DMS153 treated with DMSO at 0.1 percent for 48 hours (cell line): ENCODE measurements at regions not wholly inside any gene's neighbourhood (a gene's known extent, or its start where the extent isn't known, plus 50 kb on each side); places are given as distances from the start of the nearest gene placed in this dataset.

ENCODE experiments used
- DNase-seq: peaks from one replicate; lab custom pipeline; 2025; ENCODE audit not compliant: unreplicated experiment; lab: John Stamatoyannopoulos, UW

DNA sequence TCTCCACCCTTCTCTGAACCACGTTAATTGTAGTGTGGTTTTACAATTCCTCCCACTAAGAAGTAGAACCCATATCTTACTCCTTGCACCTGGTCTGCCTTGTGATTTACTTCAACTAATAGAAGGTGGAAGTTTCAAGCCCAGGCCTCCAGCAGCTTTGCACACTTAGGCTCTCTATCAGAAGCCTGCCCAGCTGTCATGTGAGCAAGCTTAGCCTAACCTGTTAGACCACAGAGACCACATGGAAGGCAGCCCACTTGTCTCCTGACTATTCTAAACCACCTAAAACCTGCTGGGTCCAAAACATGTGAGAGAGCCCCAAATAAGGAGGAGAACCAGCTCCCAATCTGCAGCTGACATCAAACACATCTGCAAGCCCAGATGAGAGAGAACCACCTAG is 127.6 kb upstream of the BTBD3 start:
- DNase-seq, result no peak

DNA sequence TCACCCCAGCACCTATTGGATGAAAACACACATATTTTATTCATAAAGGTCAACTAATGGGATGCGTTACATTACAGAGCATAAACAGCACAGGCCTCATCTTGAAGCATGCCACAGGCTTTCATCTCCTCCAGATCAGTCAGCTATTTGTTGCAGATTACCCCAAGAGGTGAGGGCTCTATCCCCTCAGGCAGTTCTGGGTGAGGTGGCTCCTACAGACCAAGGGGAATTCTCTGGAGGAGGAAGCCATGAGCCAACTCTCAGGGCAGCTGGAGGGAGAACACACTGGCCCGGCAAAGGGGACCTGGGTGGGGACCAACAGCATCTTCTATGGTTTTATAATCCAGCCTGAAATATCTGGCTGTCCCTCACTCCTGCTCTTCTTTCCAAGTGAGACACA is 126.4 kb upstream of the BTBD3 start:
- no peak for DNase-seq

DNA sequence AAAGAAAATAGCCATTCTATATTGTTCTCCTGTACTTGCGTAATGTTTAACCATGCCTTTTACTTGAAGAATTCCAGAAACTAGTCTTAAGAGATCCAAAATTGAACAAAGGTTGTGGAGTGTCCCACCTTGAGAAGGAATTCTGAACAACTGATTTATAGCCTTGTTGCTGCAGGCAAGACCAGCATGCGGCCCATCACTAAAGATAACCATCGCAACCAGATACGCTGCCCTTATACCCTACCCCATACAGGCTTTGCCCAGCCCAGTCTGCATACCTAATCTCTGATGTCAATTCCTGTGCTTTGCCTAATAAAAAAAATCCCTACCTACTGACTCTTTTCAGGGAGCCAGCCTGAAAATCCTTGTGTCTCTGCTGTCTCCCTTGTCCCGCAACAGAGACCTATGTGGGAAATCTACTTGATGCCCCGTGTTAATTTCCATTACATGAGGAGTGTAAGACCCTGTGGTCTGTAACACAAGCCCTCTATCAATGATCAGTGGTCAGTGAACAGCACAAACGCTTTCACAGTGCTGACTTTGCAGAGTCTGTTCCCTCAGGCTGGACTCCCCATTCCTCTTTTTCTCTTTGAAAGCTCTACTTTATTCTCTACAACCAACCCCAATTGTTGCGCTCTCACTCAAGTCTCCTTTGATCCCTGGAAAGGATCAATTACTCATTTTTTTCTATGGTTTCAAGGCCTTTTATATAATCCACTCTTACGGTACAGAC is 125.7 kb upstream of the BTBD3 start:
- DNase-seq, result no peak

DNA sequence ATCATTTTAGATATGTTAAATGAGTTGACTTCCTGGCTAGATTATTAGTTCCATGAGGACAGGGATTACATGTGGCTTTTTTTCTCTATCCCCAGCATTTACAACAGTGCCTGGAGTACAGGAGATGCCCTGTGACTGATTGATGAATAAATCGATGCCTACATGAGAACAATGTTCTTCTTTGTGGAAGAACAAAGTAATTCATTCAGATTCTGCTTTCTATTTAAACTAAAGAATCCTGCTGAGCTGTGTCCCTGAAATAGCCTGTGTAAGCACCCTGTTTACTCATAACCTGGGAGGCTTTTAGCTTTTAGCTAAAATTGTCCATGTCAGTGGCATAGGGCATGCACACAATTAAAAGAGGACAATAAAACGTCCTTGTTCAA is 125.1 kb upstream of the BTBD3 start:
- DNase-seq, result no peak

DNA sequence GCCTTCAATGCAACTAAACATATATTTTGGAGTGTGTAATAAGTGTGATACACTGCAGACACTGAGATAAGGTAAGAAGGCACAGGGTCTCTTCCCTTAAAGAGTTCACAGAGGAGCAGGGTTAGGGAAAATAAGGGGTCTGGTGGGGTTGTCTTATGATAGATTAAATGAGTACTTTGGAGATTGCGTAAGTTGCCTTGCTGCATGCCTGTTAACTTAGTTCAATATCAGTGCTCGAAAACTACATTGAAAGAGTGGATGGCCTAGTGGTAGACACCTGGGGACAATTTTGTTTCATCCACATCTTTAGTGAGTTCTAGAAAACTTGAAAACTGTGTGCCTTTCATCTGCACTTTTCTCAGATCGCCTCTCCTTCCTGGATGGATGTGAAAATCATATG is 123.2 kb upstream of the BTBD3 start:
- DNase-seq, result no peak

DNA sequence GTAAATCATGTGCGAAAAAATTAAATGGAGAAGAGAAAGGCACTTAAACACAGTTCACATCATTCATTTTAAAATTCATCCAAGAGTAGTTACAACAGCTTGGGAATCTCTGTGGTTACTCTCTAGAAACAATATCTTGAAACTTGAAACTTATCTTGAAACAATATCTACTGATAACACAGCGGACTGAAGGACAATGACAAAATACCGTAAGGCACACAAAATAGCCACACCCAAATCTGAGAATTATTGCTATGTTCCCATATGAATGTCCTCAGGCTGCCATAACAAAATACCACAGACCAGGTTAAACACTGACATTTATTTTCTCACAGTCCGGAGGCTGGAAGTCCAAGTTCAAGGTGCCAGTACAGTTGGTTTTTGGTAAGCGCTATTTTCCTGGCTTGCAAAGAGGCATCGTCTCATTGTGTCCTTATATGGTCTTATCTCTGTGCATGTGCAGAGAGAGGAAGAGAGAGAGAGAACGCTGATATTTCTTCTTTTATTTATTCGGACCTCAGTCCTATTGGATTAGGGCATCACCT is 122.5 kb upstream of the BTBD3 start:
- no peak for DNase-seq

DNA sequence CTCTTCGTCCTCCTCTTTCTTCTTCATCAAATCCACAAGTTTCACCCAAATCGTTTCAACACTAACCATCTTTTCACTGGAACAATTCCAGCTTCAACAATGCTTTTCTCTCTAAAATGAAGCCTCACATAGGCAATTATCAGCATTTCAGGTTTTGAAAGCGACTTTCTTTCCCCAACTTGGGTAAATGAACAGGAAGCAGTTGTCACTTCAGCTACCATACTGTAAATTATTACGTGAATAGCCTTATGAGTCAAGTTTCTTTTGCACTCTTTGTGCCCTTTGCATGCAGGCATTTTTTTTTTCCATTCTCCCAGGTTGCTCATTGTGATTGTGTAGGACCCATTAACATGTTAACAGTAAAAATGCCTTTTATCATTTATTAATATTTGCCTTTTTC is 121.7 kb upstream of the BTBD3 start:
- DNase-seq, result no peak

DNA sequence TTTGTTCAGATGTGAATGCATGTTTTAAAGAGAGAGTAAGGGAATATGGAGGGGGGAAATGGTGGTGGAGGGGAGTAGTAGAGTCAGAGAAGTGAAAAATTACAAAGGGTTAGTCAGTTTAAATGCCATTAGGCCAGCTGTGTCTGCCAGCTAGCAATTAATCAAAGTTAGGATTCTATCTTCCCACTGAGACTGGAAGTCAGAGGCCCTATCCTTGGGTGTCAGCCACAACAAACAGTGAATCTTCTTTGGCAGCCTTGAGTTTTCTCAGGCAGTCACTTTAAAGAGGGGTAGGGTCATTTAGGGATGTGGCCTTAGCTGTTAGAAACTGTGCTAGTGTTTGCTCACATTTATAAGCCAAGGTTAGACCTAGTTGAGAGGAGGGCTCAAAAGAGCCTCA is 120.5 kb upstream of the BTBD3 start:
- DNase-seq, result no peak

DNA sequence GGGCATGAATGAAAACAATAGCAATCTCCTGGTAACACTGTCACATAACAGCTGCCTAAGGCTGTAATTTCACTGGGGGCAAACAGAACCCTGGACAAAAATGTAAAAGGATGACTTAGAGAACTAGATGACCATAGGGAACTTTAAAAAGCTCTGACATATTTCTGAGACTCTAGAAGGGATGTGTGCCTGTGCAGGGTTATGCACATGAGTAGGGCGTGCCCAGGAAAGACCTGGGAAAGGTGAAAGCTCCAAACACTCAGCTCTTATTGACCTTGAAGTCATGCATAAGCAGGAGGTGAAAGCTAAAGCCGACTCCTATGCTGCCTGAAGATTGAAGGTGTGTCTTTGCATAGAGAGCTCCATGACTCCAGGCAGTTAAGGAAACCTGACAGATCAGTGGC is 118.4 kb upstream of the BTBD3 start:
- no peak for DNase-seq

DNA sequence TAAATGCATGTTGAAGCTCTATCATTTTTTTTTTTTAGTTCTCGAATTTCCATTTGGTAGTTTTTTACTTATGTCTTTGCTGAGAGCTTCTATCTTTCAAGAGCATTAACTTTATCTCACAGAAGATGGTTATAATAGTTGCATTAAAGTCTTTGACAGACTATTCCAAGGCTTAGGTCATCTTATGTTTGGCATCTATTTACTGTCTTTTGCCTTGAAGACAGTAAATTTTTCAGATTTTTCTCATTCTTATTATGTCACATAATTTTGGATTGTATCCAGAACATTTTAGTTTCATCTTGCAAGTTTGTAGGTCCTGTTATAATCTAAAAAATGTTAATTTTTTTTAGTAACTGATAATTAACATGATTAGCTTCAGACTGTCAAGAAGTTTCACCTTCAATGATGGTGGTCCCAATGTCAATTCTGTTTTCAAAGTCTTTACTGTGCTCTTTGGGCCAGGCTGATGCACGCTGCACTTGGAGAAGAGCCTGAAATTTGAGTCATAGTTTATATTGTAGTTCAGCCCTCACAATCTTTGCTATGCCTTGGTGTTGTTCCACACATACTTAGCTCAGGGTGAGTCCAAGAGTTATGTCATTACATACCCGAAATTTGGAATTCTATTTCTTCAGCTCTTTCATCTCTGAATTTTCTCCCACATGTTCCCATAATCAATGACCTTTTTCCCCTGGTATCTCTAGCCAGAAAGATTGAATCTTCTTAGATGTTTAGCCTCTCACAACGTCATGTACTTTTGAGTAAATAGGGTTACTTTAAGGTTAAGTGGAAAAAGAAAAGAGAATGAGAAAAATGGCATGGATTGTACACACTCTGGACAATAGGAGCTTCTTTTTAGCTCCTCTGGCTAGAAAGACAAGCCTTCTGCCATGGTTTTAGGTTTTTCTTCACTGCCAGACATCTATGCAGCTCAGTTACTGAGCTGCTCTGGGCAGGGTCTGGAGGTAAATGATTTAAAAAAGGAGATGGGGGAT is 110.3 kb upstream of the BTBD3 start:
- DNase-seq, result no peak

DNA sequence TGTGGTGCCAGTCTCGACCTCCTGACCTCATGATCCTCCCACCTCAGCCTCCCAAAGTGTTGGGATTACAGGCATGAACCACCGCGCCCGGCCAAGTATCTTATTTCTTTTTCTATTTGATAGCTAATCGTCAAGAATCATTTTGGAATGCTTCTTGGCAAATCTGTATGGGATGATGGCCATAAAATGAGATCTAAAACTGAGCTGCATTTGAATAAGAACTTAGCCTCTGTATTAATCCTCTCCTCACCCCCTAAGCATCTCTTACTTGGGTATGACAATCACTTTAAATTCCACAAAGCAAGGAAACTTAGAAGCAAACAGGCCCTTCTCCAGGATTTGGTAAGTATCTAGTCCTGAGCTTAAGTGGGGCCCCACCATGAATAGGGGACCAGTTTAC is 108.9 kb upstream of the BTBD3 start:
- DNase-seq, result no peak

DNA sequence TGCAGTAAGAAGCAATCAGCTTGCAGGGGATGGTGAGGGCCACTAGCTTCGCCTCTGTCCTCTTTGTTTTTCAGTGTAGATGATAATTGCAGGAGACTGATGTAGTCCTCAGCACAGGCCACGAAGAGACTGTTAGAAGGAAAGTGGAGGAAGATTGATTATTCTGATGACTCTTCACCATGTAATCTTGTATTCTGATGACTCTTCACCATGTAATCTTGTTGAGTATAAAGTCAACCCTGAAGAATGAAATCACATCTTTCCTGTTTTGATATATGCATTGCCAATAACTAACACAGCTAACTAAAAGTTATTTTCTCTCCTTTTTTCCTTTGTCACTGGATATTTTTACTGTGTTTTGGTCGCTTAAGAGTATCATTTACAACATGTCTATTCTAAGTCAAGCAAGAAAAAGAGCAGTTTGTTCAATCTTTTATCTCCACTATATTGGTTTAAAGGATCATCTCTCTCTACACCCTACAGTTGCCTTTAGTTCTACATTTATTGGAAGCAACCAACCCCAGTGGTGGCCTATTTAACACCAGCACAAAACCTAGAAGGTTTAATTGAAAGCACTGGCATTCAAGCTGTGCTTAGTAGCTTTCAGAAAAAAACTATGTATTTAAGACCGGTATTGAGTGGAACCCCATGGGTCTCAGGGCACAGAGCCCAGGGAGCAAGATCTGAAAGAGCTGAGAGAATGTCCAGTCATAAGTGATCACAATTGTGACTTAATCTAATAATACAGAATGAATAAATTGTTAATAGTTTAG is 107.2 kb upstream of the BTBD3 start:
- DNase-seq, result no peak

DNA sequence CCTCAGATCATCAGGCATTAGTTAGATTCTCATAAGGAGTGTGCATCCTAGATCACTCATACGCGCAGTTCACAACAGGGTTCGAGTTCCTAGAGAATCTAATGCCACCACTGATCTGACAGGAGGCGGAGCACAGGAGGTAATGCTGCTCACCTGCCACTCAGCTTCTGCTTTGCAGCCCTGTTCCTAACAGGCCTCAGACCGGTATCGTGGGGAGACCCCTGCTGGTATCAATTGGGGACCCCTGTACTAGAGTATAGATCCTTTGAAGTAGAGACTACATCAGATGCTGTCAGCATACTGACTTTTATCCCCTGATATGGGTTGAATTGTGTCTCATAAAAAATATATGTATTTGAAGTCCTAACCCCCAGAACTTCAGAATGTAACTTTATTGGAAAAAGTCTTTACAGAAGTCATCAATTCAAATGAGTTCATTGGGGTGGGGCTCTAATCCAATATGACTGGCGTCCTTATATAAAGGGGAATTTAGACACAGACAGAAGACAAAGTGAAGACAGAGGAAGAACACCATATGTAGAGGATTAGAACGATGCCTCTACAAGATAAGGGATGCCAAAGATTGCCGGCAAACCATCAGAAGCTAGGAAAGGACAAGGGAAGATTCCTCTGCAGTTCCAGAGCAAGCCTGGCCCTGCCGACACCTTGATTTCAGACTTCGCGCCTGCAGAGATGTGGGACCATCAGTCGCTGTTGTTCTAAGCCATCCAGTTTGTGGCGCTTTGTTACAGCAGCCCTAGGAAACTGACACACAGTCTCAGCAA is 104.4 kb upstream of the BTBD3 start:
- DNase-seq, result no peak

DNA sequence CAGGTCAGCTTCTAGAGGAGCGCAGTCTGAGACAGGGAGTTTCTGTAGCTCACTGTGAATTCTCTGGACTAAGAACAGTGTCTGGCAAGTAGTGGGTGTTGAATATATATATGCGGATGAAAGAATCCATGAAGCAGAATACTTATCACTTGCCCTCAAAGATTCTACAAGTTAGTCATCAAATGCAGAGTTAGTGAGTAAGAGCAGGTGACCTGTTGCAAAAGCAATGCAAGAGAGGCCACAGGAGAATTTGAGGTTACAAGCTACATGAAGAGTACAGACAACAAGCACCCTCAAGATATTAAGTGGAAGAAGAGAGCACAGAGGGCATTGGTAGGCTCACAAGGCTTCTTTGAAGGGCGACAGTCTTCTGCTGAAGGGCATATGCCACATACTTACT is 103.4 kb upstream of the BTBD3 start:
- DNase-seq, result no peak

DNA sequence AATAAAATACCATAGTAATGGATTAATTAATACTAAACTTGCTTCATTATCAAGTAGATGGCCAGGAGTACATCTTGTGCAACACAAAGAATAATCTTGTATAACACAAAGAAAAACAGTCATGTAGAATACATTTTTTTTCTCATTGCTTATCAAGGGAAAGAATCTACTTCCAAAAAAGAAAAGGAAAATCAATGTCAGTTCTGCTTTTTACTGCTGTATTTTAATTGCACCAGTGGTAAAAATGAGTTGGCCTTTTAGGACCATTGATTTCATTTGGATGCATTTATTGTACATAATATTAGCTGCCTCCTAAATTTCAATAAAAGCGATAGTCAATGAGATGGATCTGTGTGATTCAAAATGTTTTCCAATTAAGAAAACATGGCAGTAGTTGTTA is 96.9 kb upstream of the BTBD3 start:
- no peak for DNase-seq

DNA sequence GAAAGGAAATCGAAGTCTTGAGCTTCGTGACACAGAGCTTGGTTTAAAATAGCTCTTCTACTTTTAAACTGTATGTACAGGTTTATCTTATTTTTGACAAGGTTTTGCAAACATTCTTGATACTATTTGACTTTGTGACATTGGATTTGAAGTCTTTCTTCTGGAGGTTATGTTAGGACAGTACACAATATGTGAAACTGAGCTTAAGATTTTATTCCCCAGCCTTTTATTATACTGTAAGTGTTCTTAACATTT is 95.2 kb upstream of the BTBD3 start:
- no peak for DNase-seq

DNA sequence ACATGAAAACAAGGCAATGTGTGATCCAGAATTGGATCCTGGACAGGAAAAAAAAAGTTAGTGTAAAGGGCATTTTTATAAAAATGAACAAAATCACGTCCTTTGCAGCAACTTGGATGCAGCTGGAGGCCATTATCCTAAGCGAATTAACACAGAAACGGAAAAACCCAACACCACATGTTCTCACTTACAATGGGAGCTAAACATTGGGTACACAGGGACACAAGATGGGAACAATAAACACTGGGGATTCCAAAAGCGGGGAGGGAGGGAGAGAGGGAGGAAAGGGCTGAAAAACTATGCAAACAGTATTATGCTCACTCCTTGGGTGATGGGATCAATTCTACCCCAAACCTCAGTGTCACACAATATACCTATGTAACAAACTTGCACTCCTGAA is 91.4 kb upstream of the BTBD3 start:
- no peak for DNase-seq

DNA sequence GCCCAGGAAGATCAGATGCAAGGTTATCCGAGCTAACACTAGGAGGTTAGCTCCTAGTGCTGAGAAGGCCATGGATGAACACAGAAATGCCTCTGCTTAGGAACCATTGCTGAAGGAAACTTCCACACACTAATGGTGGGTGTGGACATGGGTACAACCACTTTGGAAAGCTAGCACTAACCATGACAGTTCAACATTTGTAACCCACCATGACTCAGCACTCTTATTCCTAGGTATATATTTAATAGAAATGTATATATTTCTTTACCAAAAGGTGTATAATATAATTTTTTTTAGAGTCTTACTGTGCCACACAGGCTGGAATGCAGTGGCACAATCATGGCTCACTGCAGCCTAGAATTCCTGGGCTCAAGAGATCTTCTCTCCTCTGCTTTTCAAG is 85.3 kb upstream of the BTBD3 start:
- no peak for DNase-seq

DNA sequence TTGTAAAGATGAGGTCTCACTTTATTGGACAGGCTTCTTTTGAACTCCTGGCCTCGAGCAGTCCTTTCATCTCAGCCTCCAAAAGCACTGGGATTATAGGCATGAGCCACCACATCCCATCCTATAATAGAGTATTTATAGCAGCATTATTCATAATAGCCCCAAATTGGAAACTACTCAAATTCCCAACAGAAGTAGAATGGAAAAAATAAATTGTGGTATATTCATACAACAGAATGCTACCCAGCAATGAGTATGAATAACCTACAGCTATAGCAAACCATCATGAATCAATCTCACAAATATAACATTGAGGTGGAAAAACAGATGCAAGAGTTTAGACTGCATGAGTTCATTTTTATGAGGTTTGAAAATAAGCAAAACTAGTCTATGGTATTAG is 84.8 kb upstream of the BTBD3 start:
- no peak for DNase-seq

DNA sequence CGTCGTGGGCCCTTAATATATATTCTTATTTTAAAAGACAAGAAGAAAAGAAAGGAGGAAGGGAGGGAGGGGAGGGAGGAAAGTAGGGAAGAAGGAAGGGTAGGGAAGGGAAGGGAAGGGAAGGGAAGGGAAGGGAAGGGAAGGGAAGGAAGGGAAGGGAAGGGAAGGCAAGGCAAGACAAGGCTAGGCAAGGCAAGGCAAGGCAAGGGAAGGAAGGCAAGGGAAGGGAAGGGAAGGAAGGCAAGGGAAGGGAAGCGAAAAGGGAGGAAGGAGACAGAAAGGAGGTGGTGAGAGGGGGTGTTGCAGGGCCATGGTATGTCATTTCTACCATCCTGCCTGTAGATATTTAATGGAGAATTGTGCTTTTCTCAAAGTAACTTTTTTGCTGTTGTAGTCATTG is 83.9 kb upstream of the BTBD3 start:
- no peak for DNase-seq

DNA sequence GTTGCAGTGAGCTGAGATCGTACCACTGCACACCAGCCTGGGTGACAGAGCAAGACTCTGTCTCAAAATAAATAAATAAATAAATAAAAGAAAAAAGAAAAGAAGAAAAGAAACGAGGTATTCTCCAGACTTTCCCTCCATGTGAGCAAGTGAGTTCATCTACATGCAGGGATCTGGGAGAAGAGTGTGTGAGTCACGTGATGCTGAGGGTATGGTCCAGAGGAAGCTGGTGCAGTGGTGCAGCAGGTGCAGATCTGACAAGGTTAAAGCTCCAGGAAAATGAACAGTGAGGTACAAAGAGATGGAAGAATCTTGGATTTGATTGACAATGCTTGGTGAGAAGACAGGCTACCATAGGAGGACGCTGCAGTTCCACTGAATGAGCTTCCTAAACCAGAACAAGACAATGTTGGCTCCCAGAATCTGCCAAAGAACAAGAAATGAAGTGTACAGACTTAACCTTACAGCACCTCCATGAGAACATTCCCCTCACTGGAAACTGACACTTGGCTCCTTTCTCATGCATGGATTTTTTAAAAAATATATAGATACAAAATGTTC is 79.5 kb upstream of the BTBD3 start:
- no peak for DNase-seq
